Sigmoid colon (tissue), 6 donors: ENCODE measurements at regions not wholly inside any gene's neighbourhood (a gene's known extent, or its start where the extent isn't known, plus 50 kb on each side); places are given as distances from the start of the nearest gene placed in this dataset.

ENCODE experiments used
- DNase-seq: peaks from one replicate; pipeline ENCODE4 v3.0.0-alpha.2; 2019
- H3K27ac ChIP-seq, 4 donors: fragments of 200-600 bp; sonication (generic); one replicate each; pipeline ENCODE4 v1.5.1; 2016 to 2019; ENCODE audit warnings: mild to moderate bottlenecking in 1 of 4
- H3K27me3 ChIP-seq, 3 donors: fragments of 200-600 bp; sonication (generic); one replicate each; pipeline ENCODE4 v1.5.1; 2019; ENCODE audit warnings: mild to moderate bottlenecking in 1 of 3
- H3K36me3 ChIP-seq, 4 donors: fragments of 200-600 bp; sonication (generic); one replicate each; pipeline ENCODE4 v1.5.1; 2016 to 2019
- H3K4me1 ChIP-seq, 4 donors: fragments of 200-600 bp; sonication (generic); one replicate each; pipeline ENCODE4 v1.5.1; 2017 to 2019
- H3K4me3 ChIP-seq, 4 donors: fragments of 200-600 bp; sonication (generic); one replicate each; pipeline ENCODE4 v1.5.1; 2017 to 2019; ENCODE audit warnings: mild to moderate bottlenecking in 2 of 4, moderate library complexity in 1 of 4
- H3K9me3 ChIP-seq, 4 donors: fragments of 200-600 bp in 3 of 4; sonication (generic) in 3 of 4; one replicate each; pipeline versions ENCODE4 v1.5.1 to v1.6.1; 2013 to 2019
- CTCF ChIP-seq, 4 experiments: fragments of 450-650 bp in 3 of 4; fragments of 200-600 bp in 1 of 4; IDR thresholded peaks; one replicate each; pipeline ENCODE4 v1.5.1; 2016 to 2019; ENCODE audit warnings: antibody characterized with exemption in 4 of 4, mild to moderate bottlenecking in 3 of 4, moderate library complexity in 2 of 4
- EP300 ChIP-seq, 4 donors: sonication (generic); formaldehyde crosslinking; IDR thresholded peaks; one replicate each; pipeline ENCODE4 v1.6.1; 2017; ENCODE audit warnings: antibody characterized with exemption in 4 of 4
- POLR2A ChIP-seq, 2 donors: fragments of 450-650 bp; IDR thresholded peaks; one replicate each; pipeline ENCODE4 v1.6.1; 2016; ENCODE audit warnings: antibody characterized with exemption in 2 of 2, mild to moderate bottlenecking in 2 of 2, moderate library complexity in 2 of 2
- POLR2AphosphoS5 ChIP-seq, 4 donors: sonication (generic); formaldehyde crosslinking; IDR thresholded peaks; one replicate each; pipeline ENCODE4 v1.6.1; 2017; ENCODE audit warnings: antibody characterized with exemption in 4 of 4
- WGBS, 2 donors: extraction: QIAGEN DNeasy Blood & Tissue Kit; methylation state at CpG; one replicate each; pipeline ENCODE4 v1.1.7; 2013; 5-methylcytosine and 5-hydroxymethylcytosine counted together
- intact Hi-C: fragments of 100-400 bp; cut with DNase I; formaldehyde crosslinking; loops from one replicate; pipeline ENCODE4 v1.15.1; 2023
- donor health status: healthy with polysubstance abuse.
- donor health status: healthy.

DNA sequence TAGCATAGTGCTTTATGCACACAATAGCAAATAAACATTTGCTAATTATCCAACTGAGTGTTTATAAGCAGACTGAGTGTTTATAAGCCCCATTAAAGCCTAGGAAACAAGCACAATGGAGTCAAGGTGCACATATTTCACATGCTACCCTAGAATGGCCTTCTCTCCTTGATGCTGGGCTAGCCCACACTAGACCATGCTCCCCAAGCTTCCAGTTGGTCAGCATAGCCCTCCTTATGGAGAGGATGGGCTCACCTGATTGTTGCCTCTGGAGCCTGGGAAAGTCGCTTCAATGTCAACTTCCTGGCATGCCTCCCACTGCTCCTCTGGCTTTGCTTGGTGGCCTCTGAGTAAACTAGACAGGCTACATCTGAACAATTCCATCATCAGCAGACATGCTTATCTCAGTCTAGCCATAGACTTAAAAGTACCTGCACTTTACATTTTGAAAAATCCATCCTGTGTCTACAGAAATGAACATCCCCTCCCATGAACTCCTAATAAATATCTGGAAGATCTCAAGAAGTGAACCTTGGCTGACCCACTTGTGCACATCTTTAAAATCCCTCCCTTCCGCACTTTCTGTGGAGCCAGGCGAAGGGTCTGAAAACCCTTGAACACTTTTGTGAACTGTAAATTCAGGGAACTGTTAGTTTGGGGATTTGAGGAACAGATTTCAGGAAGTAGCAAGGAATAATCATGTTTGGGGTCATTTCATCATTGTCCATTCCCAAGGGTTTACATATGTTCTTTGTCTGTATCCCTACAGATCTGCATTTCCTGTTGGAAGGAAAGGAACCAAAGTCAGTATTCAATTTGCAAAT, 486.6 kb downstream of the ARHGEF28 start:
- WGBS, 2 donors: 87 to 91% methylated on average over 3 of the region's 3 CpGs
- Histone ChIP-seq H3K27ac (no peak overlapping the region), H3K9me3 (no peaks in the 10 kb centered on the region), H3K36me3 (no peaks in the 10 kb centered on the region), H3K4me1 (peaks cover 0 to 7% (median 3%) of the 10 kb centered on the region in 4 donors), H3K4me3 (no peak overlapping the region), H3K27me3 (no peaks in the 10 kb centered on the region)
- no peak for DNase-seq
- TF ChIP-seq POLR2A (IDR thresholded peaks at IDR 0.05) (no peak), EP300 (IDR thresholded peaks at IDR 0.05) (no peak), POLR2AphosphoS5 (IDR thresholded peaks at IDR 0.05) (no peak), CTCF (IDR thresholded peaks at IDR 0.05) (no peak)
- intact Hi-C loops: no loop called here

GRCh38 chr5:74111764-74112163, 485.8 kb downstream of the ARHGEF28 start:
- no peak overlapping the region for H3K4me3 ChIP-seq
- DNase-seq: no peak
- TF ChIP-seq POLR2A (IDR thresholded peaks at IDR 0.05) (no peak), CTCF (IDR thresholded peaks at IDR 0.05) (no peak), POLR2AphosphoS5 (IDR thresholded peaks at IDR 0.05) (no peak), EP300 (IDR thresholded peaks at IDR 0.05) (no peak)
- H3K27ac ChIP-seq: no peak overlapping the region
- H3K36me3 ChIP-seq: no peaks in the 10 kb centered on the region
- H3K4me1 ChIP-seq: peaks cover 0 to 7% (median 3%) of the 10 kb centered on the region in 4 donors
- no peaks in the 10 kb centered on the region for H3K9me3 ChIP-seq
- no peaks in the 10 kb centered on the region for H3K27me3 ChIP-seq
- WGBS, 2 donors: 67 to 69% methylated on average over 2 of the region's 2 CpGs
- intact Hi-C loops: no loop called here

DNA sequence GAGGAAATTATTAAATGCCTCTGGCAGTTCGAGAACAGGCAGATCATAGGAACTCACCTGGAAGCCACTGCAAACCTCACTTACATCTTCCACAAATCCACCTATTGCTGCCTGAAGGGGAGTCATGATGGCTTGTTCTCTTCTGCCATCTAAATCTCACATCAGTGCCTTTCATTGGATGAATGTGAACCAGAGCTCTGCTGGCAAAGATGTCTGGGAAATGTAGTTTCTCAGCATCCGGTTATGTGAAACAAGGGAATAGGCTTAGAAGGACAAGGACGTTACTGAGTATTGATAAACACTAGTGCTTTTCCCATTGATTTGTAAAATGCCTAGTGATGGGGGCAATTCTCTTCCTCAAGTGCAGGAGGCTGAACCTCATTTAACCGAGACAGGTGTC, 483.3 kb downstream of the ARHGEF28 start:
- intact Hi-C loops: no loop called here
- no peak for DNase-seq
- Histone ChIP-seq H3K4me1 (peaks cover 0 to 7% (median 3%) of the 10 kb centered on the region in 4 donors), H3K36me3 (no peaks in the 10 kb centered on the region), H3K4me3 (no peak overlapping the region), H3K27ac (no peak overlapping the region), H3K9me3 (no peaks in the 10 kb centered on the region), H3K27me3 (no peaks in the 10 kb centered on the region)
- WGBS, 2 donors: 90 to 93% methylated on average over 4 of the region's 4 CpGs
- no peak for TF ChIP-seq POLR2A (IDR thresholded peaks at IDR 0.05)
- no peak for TF ChIP-seq EP300 (IDR thresholded peaks at IDR 0.05)
- TF ChIP-seq CTCF (IDR thresholded peaks at IDR 0.05): no peak
- TF ChIP-seq POLR2AphosphoS5 (IDR thresholded peaks at IDR 0.05): no peak

DNA sequence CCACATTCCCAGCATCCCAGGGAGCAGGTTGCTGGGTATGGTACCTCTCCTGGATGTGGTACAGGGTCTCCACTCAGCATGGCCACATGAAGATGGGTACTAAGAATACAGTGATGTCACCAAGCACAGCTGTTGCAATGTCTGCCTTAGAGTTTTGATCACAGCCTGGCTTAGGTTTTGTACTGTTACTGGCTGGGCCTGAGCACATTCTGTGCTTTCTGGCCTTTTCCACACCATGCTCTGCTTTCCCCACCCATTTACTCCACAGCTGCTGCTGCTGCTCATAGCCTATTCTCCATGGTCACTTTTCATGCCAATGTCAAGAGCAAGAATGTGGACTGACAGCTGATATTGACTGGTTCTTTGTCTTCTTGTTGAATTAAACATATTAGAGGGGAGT, 481.9 kb downstream of the ARHGEF28 start:
- Histone ChIP-seq H3K27ac (peak overlapping the region in 1 of 4 donors; percentile 53), H3K9me3 (no peaks in the 10 kb centered on the region)

More for the DNA sequence above, 481.9 kb downstream of the ARHGEF28 start:
- peaks cover 0 to 6% (median 3%) of the 10 kb centered on the region in 4 donors for H3K4me1 ChIP-seq
- intact Hi-C loops: no loop called here
- no peak overlapping the region for H3K4me3 ChIP-seq
- DNase-seq: peak; percentile 65
- H3K27me3 ChIP-seq: no peaks in the 10 kb centered on the region
- TF ChIP-seq CTCF (IDR thresholded peaks at IDR 0.05): no peak
- peak in 1 of 4 donors; percentile 20 for TF ChIP-seq POLR2AphosphoS5 (IDR thresholded peaks at IDR 0.05)
- H3K36me3 ChIP-seq: no peaks in the 10 kb centered on the region
